NCI-H187 treated with DMSO at 0.1 percent for 48 hours (cell line): ENCODE measurements at regions not wholly inside any gene's neighbourhood (a gene's known extent, or its start where the extent isn't known, plus 50 kb on each side); places are given as distances from the start of the nearest gene placed in this dataset.

ENCODE experiments used
- DNase-seq: peaks from one replicate; lab custom pipeline; 2025; lab: John Stamatoyannopoulos, UW

- no peak for DNase-seq
Observed at GRCh38 chr6:138007014-138007472, 100.2 kb downstream of the PERP start.

DNA sequence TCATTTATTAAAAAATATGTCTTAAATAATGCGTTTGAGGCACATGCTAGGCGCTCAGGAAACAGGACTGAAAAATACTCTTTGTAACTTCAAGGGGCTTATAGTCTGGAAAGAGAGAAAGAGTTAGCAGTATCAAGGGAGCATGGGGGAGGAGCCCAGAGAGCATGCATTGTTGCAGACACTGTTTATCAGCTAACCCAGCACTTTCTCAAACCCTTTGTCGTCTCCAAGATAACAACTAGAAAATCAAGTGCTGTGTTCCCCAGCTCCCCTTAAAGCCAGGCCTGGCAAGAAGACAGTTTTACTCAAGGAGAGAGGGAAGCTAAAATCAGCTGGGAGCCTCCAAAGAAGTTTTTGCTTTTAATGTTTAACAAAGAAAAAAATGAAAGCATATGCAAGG lies 98.4 kb downstream of the PERP start:
- DNase-seq: no peak

GRCh38 chr6:138011413-138011812 lies 95.8 kb downstream of the PERP start:
- no peak for DNase-seq

- peak; percentile 14 for DNase-seq
Observed at GRCh38 chr6:138012682-138013081, 94.5 kb downstream of the PERP start.

DNA sequence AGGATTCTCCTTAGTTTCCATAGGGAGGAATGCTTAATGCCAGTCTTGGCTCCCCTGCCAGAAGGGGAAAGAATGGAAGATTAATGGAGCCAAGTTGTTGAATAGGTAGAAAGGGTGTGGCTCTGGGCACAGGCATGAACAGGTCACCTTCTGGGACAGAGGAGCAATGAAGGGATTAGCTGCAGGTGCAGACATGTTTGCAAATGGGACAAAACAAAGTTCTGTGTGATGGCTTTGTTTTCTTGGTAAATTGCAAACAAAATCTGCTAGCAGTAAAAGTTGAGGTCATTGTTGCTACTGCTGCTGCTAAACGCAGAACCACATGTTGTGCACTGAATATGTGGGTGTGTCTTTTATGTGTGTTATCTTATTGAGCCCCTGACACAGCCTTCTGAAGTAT lies 93.3 kb downstream of the PERP start:
- no peak for DNase-seq

- DNase-seq: no peak
Observed at GRCh38 chr6:138017166-138017757, 90.0 kb downstream of the PERP start.

- no peak for DNase-seq
Observed at GRCh38 chr6:138018297-138018696, 88.9 kb downstream of the PERP start.

DNA sequence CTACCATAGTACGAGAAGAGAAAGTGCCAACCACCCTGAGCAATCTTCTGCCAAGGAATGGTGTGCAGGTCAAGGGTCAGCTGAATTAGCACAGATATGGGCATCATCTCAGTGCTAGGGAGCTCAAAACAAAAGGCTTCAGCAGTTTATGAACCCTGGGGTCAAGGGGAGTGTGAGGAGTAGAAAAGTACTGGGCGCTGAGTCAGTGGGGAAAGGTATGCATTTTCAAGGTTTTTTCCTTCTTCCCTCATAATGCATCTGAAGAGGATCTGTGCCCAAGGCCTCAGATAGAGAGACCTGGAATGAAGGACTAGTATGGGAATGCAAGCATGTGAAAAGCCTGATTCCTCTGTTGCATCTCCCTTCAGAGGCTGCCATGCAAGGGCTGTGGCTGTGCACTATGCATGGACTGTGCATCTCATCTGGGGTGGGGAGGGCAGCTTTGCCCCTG lies 81.7 kb downstream of the PERP start:
- no peak for DNase-seq

- no peak for DNase-seq
Observed at GRCh38 chr6:138026342-138026741, 80.9 kb downstream of the PERP start.

DNA sequence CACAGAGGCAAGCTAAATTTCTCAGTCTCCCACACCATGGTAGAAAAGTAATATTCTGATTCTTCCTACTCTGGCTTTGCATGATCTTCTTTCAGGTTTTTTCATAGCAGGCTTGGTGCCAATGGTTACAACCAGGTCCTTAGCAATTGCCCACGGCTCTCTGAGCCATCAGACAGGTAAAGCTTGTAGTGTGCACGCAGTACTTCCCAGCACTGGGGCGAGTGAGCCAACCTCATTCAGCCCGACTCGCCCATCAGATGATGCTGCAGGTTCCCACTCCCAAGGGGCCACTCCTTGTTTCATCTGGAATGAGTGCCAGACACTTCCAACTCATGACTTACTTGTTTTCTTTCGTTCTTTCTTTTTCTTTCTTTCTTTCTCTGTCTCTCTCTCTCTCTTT lies 78.3 kb downstream of the PERP start:
- no peak for DNase-seq

DNA sequence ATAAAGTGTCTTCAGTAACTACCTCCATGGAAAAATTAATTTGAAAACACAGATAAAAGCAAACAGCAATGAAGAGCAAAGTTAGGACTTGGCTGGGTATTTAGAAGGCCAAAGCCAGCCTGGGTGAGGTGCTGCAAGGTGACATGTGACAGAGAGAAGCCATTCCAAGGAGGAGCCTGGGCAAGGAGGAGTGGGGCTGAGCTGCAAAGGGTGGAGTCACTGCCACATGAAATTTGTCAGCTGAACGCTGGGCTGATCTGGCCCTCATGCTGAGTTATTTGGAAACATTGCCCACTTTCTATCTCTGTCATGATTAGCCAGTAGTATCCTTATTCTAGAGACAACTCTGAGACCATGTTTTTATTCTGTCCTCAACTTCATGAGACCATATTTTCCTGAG lies 76.3 kb downstream of the PERP start:
- DNase-seq: no peak

- DNase-seq: no peak
Observed at GRCh38 chr6:138031417-138031816, 75.8 kb downstream of the PERP start.

GRCh38 chr6:138031850-138032249 lies 75.4 kb downstream of the PERP start:
- no peak for DNase-seq

- no peak for DNase-seq
Observed at GRCh38 chr6:138032571-138032970, 74.6 kb downstream of the PERP start.

DNA sequence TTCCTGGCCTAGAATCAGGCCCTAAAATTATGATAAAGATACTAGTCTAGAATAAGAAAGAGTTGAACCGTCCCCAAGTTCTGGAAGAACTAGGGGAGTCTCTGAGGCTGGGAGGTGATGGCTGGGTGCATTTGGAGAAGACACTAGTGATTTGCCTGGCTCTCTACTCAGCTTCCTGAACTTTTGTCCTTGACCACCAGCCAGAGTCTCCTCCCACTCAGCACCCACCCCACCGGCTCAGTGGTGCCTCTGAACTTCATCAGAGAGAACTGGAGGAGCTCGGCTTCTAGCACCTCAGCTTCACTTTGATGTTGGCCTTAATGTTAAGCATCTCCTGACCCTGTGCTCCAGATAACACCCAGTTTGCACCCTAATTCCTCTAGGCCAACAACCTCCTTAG lies 73.0 kb downstream of the PERP start:
- DNase-seq: no peak

- no peak for DNase-seq
Observed at GRCh38 chr6:138035070-138035469, 72.1 kb downstream of the PERP start.

- no peak for DNase-seq
Observed at GRCh38 chr6:138036111-138036510, 71.1 kb downstream of the PERP start.

DNA sequence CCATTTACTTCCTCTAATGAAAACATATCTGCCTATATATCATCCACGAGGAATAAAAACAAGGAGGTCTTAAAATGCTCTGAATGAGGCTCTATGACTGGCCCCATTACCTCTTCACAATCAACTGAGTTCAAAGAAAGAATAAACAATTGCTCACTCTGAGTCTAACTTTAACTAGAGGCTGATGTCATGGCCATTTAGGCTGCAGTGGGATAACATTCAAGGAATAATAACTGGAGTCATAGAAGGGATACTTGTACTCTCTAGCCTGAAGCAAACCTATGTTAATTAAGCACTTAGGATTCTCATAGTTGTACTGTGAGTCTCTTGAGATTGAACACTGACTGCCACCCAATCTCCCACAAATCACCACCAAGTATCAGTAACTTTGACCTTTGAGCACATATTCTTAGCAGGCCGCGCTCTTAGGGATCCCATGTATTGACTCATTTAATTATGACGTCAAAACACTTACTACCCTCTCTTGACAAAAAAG lies 70.2 kb downstream of the PERP start:
- DNase-seq: no peak

DNA sequence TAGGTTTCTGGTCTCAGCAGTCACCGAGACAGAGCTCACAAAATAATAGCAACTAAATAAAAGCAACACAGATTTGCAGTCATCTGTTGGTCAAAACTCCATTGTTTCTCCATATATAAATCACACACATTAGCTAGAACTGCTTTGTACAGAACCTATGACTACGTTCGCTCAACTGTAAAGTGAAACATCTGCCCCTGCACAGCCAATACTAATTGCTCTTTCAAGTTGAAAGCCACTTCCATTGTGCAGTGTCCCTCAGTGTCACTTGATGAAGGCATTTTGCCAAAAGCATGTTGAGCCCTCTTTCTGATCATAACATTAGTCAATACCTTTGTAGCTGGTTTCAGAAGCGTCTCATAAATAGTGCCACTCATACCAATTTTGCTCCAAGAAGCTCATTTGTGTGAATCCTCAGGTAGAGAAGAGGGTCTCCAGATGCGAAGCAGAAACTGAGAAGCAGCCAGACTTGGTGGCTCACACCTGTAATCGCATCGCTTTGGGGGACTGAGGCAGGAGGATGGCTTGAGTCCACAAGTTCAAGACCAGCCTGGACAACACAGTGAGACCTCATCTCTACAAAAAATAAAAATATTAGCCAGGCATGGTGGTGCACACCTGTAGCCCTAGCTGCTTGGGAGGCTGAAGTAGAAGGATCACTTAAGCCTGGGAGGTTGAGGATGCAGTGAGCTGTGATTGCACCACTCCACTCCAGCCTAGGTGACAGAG lies 68.9 kb downstream of the PERP start:
- no peak for DNase-seq
